Dedifferentiated amniotic fluid mesenchymal stem cell (primary cell): ENCODE measurements at regions not wholly inside any gene's neighbourhood (a gene's known extent, or its start where the extent isn't known, plus 50 kb on each side); places are given as distances from the start of the nearest gene placed in this dataset.

Experiments used
- DNase-seq: peaks from one replicate; pipeline ENCODE4 v3.0.0-alpha.2; 2016; ENCODE audit errors: extremely low spot score

DNA sequence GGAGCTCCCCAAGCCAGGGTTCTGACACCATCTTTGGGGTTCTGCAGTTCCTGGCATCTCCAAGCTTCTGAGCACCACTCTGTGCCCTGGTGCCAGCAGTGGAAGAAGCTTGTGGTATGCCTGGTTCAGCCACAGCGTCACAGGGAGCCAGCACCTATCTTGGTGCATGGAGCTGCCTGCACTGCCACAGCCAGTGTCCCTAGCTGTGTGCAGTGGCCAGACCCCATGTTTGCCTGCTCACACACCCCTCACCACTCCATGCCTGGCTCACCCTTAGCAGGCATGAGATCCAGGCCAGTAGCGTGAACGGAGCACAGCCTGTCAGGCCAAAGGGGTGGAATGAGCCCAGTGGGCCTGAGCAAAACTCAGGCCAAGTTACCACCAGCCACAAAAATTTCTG is 290.2 kb upstream of the LRATD1 start:
- DNase-seq, result no peak

- DNase-seq, result no peak
Observed at GRCh38 chr2:14344355-14344754, 288.2 kb upstream of the LRATD1 start.

DNA sequence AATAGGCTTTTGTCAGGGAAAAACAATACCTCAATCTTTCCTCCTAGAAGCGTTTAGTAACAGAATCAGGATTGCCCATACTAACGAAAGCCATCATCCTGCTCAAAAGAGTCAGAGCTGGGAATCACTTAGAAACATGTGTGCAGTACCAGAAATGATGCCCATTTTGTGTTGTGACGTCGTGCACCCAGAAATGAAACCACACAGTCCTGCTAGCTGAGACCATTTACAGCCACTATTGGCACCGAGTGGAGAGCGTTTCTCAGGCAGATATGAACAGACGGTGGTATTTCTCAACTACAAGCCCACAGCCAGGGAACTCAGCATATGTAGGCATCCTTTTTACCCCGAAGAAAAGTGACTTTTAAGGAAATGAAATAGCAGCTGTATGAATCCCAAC is 284.3 kb upstream of the LRATD1 start:
- DNase-seq, result no peak

DNA sequence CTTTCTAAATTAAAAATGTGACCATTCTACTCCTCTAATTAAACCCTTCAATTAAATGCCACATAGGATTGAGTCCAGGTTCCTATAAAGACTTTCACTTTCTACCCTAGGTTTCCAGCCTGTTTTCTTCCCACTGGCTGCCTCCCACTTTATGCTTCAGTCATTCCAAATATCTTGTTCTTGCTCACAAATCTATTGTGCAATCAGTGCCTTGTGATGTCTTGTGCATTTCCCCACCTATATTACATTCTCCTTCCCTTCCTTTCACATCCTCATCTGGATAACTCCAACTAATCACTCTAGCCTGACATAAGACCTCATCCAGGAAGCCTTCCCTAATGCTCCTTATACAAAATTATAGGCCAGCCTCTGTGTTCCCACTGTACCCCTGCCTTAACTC is 281.7 kb upstream of the LRATD1 start:
- no peak for DNase-seq

- no peak for DNase-seq
Observed at GRCh38 chr2:14352067-14352466, 280.4 kb upstream of the LRATD1 start.

DNA sequence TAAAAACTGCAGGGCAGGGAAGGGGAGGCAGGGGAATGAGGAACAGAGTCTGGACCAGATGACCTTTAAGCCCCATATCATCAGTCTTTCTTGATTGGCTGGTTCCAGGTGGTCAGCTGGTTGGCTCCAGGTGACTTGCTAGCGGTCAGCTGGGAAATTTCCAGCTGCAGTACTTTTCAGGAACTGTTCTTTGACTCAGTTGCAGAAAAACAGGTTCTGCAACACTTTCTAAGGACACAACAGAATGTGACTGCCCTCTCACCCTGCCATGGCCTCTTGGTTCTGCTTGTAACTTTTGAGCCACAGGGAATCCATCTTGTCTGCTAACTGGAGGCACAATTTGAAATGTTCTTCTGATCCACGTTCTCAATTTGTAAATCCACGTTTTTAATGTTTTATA is 278.3 kb upstream of the LRATD1 start:
- no peak for DNase-seq

- DNase-seq, result no peak
Observed at GRCh38 chr2:14355102-14355501, 277.4 kb upstream of the LRATD1 start.

- no peak for DNase-seq
Observed at GRCh38 chr2:14358339-14358738, 274.2 kb upstream of the LRATD1 start.

DNA sequence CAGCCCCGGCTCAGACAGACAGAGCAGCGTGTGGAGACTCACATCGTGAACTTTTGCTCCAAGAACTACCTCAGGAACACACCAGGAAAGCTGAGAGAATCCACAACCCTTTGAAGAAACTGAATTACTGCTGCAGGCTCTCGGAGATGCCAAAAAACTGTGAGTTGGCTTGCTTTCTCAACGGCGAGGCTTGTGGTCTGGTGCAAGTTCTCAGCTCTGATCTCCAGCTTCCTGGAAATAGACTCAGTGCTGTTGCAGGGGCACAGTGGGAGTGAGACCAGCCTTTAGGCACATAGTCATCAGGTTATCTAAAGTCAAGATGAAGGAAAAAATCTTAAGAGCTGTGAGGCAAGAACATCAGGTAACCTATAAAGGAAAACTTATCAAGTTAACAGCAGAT is 273.7 kb upstream of the LRATD1 start:
- no peak for DNase-seq

DNA sequence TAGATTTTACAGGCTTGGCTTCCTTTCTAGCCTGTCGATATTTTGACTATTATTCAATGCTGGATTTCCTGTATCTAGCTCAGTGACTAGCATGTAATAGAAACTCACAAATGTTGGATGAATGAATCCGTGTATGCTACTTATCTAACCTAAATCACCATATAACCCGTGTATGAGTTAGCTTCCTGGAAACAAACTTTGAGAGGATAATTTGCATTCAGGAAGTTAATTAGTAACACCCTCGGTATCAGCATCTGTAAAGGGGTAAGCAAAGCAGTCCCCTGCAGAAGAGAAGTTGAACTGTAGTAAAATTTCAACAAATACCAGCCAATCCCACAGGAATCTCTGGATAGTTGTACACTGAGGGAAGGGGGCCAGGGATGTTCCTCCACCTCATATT is 269.4 kb upstream of the LRATD1 start:
- no peak for DNase-seq

DNA sequence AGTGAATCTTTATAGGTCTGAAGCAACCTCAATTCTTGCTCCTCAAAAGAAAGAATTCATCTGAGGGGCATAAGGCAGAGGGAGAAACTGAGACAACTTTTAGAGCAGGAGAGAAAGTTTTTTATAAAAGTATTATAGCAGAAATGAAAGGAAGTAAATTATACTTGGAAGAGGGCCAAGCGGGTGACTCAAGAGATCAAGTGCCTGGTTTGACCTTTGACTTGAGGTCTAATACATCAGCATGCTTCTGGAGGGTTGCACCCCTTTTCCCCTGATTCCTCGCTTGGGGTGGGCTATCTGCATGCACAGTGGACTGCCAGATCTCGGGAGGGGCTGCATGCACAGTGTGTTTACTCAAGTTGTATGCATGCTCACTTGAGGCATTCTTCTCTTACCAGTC is 268.5 kb upstream of the LRATD1 start:
- no peak for DNase-seq

- DNase-seq, result no peak
Observed at GRCh38 chr2:14364471-14364870, 268.0 kb upstream of the LRATD1 start.

DNA sequence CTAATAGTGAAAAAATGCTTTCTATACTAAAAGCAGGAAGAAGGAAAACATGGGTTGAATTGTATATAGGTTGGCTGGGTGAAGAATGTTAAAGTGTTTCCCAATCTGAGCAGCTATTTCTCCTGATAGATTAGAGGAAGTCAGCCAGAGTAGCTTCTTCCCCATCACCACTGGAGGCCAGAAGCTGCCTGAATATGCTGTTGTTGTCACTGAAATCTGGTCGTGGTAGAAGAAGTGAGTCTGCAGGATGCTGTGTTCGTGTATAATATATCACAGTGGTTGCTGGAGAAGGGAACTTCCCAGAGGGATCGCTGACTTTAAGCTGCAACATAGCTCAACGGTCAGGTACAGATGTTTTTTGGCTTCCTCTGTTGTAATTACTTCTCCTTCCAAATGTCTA is 247.5 kb upstream of the LRATD1 start:
- DNase-seq, result no peak

DNA sequence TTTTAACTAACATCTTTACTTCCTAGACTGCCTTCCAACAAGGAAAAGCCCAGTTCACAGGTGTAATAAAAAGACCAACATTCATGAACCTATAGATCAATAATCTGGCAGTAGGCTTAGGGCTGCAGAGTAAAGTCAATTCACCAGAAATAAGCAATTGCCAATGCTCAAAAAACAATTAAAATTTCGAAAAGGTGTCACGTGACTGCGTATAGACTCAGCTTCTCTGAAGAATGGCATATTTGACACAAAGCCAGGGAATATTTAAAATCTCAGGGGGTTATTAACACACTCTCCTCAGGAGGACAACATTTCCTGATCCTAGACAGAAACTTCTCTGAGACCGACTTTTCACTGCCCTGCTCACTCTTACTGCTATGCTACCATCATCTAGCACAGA is 245.2 kb upstream of the LRATD1 start:
- DNase-seq, result no peak

DNA sequence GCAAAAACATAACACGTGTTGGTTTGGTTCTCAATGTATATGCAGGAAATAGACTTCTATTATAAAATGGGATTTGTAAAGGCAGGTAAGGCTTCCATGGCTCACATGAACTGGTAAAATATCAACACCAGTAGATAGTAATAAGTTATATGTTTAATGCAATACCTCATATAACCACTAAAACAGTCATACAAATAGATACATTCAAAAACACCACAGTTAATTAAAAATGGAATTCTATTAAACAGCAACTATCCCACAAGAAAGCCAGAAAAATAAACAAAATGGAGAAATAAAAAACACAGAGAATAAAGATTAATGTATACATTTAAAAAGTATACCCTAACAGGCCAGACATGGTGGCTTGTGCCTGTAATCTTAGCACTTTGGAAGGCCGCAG is 243.8 kb upstream of the LRATD1 start:
- no peak for DNase-seq

DNA sequence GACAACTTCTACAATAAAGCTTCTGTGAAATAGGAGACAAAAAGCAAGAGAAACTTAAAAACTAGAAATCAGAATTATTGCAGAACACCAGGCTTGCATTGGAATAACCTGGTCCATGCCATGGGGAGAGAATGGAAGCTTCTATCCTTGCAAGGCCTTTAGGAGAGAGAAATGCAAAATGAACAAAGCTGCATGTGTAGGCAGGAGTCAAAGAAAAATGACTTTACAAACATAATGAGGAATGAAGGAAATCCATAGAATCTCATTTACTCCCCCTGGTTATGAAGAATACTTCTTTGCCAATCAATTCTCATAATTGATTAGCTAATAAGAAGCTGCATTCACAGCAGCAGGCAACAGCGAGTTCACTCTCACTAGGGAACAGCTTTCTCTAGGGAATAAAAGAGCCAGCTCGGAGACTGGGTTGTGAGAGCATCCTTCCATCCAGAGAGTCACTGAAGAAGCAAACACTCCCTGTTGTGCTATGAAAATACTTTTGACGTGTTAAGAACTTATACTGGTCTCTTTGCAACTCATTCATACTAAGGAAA is 235.9 kb upstream of the LRATD1 start:
- DNase-seq, result no peak

DNA sequence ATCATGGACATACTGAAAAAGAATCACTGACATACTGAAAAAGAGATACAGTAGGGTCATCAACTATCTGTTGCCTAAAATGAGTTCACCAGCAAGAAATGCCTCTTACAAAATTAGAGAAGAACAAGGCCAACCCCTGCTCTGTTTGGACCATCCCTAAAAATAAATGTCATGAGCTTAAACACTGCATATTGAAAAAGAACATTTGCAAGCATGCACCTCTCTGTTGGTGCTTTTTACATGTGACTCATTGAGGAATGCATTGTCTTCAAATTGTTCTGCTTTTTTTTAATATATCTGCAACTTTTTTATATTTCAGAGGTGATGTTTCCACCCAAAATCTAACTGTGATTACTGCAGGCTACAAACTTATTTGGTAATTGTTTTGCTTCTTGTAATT is 233.9 kb upstream of the LRATD1 start:
- DNase-seq, result no peak

DNA sequence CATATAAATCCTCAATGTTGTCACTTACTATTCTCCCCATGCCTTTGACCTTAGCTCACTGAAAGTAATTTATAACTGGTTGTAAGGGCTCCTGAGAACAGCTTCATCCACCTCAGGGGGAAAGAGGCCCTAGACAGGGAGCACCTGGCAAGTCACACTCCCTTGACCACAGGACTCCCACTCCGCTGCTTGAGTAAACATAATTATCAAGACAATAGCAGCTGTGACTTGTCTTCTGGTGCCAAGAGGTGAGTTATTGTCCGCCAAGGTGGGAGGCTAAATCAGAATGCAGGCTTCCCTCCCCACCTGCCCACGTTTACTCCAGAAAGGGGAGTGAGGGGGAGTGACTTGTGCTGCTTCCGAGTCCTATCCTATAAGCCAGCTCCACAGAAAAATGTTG is 230.6 kb upstream of the LRATD1 start:
- no peak for DNase-seq

GRCh38 chr2:14408695-14409094 is 223.8 kb upstream of the LRATD1 start:
- no peak for DNase-seq

- no peak for DNase-seq
Observed at GRCh38 chr2:14417551-14417950, 215.0 kb upstream of the LRATD1 start.

GRCh38 chr2:14418115-14418514 is 214.4 kb upstream of the LRATD1 start:
- no peak for DNase-seq

- no peak for DNase-seq
Observed at GRCh38 chr2:14420851-14421250, 211.7 kb upstream of the LRATD1 start.

DNA sequence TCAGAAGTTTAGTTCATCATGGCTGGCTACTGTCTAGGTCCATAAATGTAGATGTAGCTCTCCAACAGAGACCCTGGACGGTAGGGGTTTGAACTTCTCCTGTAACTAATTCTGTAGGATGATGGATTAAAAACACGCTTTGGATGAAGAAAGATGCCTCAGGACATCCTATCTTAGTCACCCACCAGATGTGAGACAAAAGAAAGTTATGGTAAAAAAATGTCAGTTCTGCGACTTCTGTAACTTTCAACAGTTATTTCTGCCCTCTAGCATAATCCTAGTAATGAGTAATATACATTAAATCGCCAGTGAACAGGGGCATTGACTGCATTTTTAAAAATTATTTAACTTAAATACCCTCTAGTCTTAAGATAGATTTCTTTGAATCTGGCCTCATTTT is 210.1 kb upstream of the LRATD1 start:
- DNase-seq, result no peak

- no peak for DNase-seq
Observed at GRCh38 chr2:14423145-14423906, 209.2 kb upstream of the LRATD1 start.
